ENCODE measurements at regions not wholly inside any gene's neighbourhood (a gene's known extent, or its start where the extent isn't known, plus 50 kb on each side); places are given as distances from the start of the nearest gene placed in this dataset.

- no peak for TF ChIP-seq EZH2 (IDR thresholded peaks at IDR 0.05)
- no peak for TF ChIP-seq POLR2AphosphoS5 (IDR thresholded peaks at IDR 0.05; ENCODE audit: borderline replicate concordance, low read depth, low read length)
Observed at GRCh38 chr9:80596579-80596978, 1024.8 kb downstream of the TLE4 start.
